OCI-LY1 (cell line): ENCODE measurements at regions not wholly inside any gene's neighbourhood (a gene's known extent, or its start where the extent isn't known, plus 50 kb on each side); places are given as distances from the start of the nearest gene placed in this dataset.

Experiments
- EZH2 ChIP-seq: fragments of 200-600 bp; sonication (generic), shearing (Covaris generic); IDR thresholded peaks from 2 replicates; pipeline ENCODE4 v1.8.0; 2017; ENCODE audit warnings: borderline replicate concordance, mixed run types, mild to moderate bottlenecking, antibody characterized with exemption, low read length, moderate library complexity, mixed read lengths
- TF ChIP-seq, protein P1 (sequence below): fragments of 200-600 bp; sonication (generic), shearing (Covaris generic); IDR thresholded peaks from 2 replicates; pipeline ENCODE4 v1.5.1; 2017; ENCODE audit warnings: mild to moderate bottlenecking, antibody characterized with exemption, low read length, moderate library complexity, mixed read lengths

DNA sequence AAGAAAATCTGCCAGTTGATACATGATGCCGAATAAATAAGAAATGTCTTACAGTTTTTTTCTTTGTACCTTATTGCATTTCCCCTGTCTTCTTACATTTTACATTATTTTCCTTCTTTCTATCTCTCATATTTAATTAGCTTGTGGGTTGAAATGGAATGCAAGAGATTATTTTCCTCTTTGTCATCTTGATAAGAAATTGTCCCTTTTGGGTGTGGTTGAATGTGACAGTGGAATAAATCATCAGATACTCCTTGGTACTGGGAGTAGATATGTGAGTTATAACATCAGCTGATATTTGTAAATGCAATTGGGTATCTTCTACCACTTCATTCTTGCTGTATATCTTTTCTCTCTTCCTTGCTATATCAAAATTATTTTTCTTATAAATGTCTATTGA is 997.4 kb downstream of the RAPGEF2 start:
- no peak for TF ChIP-seq EZH2
- TF ChIP-seq, protein P1, sequence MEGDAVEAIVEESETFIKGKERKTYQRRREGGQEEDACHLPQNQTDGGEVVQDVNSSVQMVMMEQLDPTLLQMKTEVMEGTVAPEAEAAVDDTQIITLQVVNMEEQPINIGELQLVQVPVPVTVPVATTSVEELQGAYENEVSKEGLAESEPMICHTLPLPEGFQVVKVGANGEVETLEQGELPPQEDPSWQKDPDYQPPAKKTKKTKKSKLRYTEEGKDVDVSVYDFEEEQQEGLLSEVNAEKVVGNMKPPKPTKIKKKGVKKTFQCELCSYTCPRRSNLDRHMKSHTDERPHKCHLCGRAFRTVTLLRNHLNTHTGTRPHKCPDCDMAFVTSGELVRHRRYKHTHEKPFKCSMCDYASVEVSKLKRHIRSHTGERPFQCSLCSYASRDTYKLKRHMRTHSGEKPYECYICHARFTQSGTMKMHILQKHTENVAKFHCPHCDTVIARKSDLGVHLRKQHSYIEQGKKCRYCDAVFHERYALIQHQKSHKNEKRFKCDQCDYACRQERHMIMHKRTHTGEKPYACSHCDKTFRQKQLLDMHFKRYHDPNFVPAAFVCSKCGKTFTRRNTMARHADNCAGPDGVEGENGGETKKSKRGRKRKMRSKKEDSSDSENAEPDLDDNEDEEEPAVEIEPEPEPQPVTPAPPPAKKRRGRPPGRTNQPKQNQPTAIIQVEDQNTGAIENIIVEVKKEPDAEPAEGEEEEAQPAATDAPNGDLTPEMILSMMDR, result no peak
